ENCODE measurements at regions not wholly inside any gene's neighbourhood (a gene's known extent, or its start where the extent isn't known, plus 50 kb on each side); places are given as distances from the start of the nearest gene placed in this dataset.

DNA sequence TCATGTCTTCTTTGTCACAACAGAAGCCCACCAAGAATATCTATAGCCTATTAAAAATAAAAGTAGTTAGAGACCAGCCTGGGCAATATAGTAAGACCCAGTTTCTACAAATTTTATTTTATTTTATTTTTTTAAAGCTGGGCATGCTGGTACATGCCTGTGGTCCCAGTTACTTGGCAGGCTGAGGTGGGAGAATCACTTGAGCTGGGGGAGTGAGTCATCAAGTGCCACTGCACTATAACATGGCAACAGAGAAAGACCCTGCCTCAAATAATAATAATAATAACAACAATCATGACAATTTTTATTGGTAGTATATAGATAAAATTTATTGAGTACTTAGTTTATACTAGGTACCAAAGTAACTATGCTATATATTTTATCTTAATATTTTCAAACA, 93.0 kb upstream of the NPFFR2 start:
- no peak for DNase-seq

DNA sequence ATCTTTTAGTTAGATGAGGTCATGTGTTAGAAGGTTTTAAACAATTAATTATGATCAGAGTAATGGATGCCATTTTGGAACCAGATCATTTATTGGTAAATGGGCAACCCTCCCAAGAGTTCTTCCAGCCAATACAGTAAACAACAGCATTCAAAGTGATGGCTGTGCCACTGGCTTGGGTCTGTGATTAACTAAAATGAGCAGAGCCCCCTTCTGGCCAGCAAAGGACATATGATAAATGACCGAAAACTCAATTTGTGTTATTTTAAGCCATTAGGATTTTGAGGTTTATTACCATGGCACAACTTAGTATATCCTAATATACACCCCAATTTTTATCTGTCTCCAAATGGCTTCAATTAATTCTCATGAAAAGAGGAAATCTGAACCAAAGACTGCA, 90.8 kb upstream of the NPFFR2 start:
- peak; percentile 11 for DNase-seq

DNA sequence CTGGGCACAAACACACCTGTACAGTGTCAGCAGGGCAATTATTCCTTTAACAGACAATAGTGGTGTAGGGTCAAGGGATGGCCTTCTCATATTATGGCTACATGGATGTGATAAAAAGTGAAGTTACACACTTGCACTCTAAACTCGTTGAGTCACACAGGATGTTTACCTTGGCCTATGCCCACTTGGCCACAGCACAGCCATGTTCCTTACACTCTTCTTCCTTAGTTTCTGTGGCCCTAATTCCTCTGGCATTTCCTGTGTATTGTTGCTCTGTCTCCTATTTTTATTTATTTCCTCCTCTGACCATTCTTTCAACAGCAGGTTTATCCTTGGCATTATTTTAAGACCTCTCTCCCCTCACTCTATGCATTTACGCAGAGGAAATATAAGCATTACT, 86.8 kb upstream of the NPFFR2 start:
- DNase-seq = no peak

DNA sequence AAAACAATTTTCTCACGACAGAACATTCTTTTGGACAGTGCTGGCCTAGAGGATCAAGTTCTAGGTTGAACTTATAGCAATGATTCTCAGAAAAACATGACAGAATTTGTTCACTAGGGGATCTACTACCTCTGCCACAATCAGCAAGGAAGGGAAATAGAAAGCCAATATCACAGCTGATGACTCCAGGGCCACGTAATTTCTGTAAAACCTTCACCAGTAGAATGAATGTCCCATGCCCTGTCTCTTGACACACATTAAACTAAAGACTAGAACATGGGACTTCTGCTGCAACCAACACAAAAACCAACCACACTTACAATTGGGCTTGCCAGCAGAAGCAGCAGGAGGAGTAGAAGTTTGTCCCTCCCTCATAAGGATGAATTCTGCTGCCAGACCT, 86.0 kb upstream of the NPFFR2 start:
- DNase-seq = no peak

DNA sequence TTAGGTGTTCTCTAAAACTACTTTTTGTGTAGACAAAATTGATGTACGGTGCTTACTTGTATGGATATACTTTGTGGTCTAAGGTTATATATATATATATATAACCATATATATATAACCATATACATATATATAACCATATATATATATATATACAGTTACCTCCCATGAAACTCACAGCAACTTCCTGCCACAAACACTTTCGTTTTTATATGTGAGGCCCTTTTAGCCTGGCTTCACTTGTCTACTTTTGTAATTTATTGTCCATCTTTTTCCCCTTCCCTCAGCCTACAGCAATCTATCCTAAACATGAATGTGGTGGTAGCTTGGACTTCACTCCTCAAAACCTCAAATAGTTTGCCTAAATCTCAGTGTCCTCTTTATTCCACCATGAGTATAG, 72.8 kb upstream of the NPFFR2 start:
- no peak for DNase-seq

DNA sequence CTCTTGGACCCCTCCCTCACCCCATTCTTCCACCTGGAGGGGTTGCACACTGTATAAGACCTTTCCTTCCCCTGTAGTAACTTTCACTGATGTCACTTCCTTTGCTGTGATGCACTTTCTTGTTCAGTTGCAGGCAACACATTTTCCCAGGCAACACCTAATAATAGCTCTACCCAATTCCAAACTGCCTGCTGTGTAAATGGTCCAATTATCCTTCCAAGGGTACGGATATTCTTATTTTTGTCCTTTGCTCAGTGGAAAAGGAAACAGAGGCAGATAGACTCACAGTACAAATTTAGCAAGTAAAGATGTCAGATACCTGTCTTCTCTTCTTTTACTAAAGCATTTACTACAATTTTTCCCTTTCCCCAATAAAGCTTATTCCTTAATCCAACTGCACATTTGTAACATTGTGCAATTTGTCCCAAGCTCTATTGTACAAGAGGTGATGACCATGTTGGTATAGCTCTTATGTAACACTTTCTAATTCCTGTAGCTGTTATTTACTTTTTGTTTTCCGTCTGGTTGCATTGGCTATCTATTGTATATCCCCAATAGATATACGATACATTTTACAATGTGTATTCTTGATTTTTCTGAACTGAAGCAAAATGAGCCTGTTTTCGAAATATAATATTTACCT, 69.1 kb upstream of the NPFFR2 start:
- no peak for DNase-seq

DNA sequence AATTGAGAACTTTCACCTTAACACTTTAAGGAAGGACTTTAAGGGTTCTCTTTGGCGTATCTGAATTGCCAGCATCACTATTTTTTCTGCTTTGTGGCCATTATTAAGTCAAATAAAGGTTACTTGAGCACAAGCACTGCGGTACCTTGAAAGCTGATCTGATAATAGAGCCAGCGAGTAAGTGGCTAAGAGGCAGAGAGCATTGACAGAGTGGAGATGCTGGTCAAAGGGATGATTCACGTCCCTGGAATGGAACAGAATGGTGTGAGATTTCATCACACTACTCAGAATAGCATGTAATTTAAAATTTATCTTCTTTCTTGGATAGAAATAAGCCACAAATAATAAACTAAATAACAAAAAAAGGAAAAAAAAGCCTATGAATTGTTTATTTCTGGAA, 57.1 kb upstream of the NPFFR2 start:
- DNase-seq = no peak

DNA sequence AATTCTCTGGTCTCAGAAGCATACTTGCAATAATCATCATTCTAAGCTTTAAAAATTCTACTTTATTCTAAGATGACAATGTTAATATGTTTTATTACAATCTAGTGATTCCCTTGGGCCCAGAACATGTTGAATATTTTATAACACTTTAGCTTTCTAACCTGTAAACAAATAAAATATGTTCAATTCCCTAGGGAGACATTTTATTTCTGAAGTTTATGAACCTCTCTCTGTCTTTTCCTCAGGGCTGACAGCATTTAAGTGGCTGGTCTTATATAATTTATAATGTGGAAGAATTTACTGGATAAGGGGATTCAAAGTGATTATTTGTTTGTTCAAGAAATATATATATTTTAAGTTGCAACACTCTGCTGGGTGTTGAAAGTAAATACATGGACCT, 55.3 kb upstream of the NPFFR2 start:
- no peak for DNase-seq

DNA sequence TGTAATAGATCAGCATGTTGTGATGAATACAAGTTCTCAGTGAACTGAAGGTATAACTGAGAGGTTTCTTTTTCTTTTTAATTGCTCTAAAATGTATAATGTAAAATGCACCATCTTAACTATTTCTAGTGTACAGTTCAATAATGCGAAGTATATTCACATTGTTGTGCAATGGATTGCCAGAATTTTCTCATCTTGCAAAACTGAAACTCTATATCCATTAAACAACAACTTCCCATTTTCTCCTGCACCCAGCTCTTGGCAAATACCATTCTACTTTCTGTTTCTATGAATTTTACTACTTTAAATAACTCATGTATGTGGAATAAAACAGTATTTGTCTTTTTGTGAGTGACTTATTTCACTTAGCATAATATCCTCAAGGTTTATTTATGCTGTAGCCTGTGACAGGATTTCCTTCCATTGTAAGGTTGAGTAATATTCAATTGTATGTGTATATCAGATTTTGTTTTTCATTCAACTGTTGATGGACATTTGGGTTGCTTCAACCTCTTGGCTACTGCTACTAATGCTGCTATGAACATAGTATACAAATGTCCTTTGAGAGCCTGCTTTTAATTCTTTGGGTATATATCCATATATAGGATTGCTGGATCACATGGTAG, 53.5 kb upstream of the NPFFR2 start:
- no peak for DNase-seq

DNA sequence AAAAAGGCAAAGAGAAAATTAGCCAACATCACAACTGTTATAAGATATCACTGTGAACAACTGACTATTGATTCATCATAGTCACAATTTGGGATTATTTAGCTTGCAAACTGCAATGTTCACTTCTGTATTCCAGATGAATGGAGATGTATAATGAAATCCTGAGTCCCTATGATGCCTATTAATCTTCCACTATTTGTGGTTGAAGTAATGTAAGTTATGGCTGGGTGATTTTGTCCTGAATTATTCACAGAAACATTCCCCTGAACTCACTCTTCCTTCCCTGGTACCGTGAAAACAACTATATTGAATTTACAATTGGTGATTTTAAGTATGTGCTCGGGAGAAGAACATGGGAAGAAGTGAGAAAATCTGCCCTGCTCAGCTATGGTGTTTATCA, 50.8 kb upstream of the NPFFR2 start:
- DNase-seq = no peak

Measured in NCI-H446 treated with DMSO at 0.1 percent for 48 hours (cell line).